ENCODE measurements at regions not wholly inside any gene's neighbourhood (a gene's known extent, or its start where the extent isn't known, plus 50 kb on each side); places are given as distances from the start of the nearest gene placed in this dataset.

- intact Hi-C loops (cut with DNase I, micrococcal nuclease), result no loop called here
- Mint-ChIP-seq H3K9me3 (no peaks in the 10 kb centered on the region), H3K27me3 (no peaks in the 10 kb centered on the region), H3K27ac (no peak overlapping the region), H3K4me1 (ENCODE audit: low read depth) (no peaks in the 10 kb centered on the region), H3K4me3 (no peak overlapping the region), H3K36me3 (ENCODE audit: low read depth) (no peaks in the 10 kb centered on the region)
- ChIA-PET POLR2A (no interaction called here), CTCF (no interaction called here)
- Histone ChIP-seq H3K9me3 (ENCODE audit: control insufficient read depth in 1 of 2, insufficient read depth in 1 of 2, low read length in 2 of 2) (no peaks in the 10 kb centered on the region), H3K27me3 (ENCODE audit: control insufficient read depth in 1 of 2, insufficient read depth in 2 of 2, low read length in 2 of 2) (no peaks in the 10 kb centered on the region), H3K36me3 (ENCODE audit: insufficient read depth, low read length) (no peaks in the 10 kb centered on the region), H3K4me1 (ENCODE audit: insufficient read depth, low read length) (no peaks in the 10 kb centered on the region), H3K27ac (ENCODE audit: low read depth in 1 of 2, low read length in 2 of 2) (no peak overlapping the region), H3K4me3 (ENCODE audit: low read length) (no peak overlapping the region)
- DNase-seq (no peak), ATAC-seq (ENCODE audit: poor library complexity) (no peak)
- TF ChIP-seq, protein P1, sequence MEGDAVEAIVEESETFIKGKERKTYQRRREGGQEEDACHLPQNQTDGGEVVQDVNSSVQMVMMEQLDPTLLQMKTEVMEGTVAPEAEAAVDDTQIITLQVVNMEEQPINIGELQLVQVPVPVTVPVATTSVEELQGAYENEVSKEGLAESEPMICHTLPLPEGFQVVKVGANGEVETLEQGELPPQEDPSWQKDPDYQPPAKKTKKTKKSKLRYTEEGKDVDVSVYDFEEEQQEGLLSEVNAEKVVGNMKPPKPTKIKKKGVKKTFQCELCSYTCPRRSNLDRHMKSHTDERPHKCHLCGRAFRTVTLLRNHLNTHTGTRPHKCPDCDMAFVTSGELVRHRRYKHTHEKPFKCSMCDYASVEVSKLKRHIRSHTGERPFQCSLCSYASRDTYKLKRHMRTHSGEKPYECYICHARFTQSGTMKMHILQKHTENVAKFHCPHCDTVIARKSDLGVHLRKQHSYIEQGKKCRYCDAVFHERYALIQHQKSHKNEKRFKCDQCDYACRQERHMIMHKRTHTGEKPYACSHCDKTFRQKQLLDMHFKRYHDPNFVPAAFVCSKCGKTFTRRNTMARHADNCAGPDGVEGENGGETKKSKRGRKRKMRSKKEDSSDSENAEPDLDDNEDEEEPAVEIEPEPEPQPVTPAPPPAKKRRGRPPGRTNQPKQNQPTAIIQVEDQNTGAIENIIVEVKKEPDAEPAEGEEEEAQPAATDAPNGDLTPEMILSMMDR (IDR thresholded peaks at IDR 0.05), result no peak
Measured at GRCh38 chr1:242800521-242800920, 276.0 kb upstream of the PLD5 start.

- Mint-ChIP-seq H3K27ac (no peak overlapping the region), H3K4me1 (ENCODE audit: low read depth) (no peaks in the 10 kb centered on the region), H3K36me3 (ENCODE audit: low read depth) (no peaks in the 10 kb centered on the region), H3K4me3 (no peak overlapping the region), H3K9me3 (no peaks in the 10 kb centered on the region), H3K27me3 (no peaks in the 10 kb centered on the region)
- no peaks in the 10 kb centered on the region for H3K4me1 ChIP-seq (ENCODE audit: insufficient read depth, low read length)
- ChIA-PET CTCF (no interaction called here), POLR2A (no interaction called here)
- H3K27me3 ChIP-seq (ENCODE audit: control insufficient read depth in 1 of 2, insufficient read depth in 2 of 2, low read length in 2 of 2), result no peaks in the 10 kb centered on the region
- intact Hi-C loops (cut with DNase I, micrococcal nuclease), result no loop called here
- no peak overlapping the region for H3K4me3 ChIP-seq (ENCODE audit: low read length)
- TF ChIP-seq, protein P1 (IDR thresholded peaks at IDR 0.05), result no peak
- DNase-seq (no peak), ATAC-seq (ENCODE audit: poor library complexity) (no peak)
- no peak overlapping the region for H3K27ac ChIP-seq (ENCODE audit: low read depth in 1 of 2, low read length in 2 of 2)
- H3K36me3 ChIP-seq (ENCODE audit: insufficient read depth, low read length), result no peaks in the 10 kb centered on the region
- no peaks in the 10 kb centered on the region for H3K9me3 ChIP-seq (ENCODE audit: control insufficient read depth in 1 of 2, insufficient read depth in 1 of 2, low read length in 2 of 2)
Measured at GRCh38 chr1:242797856-242798255, 273.4 kb upstream of the PLD5 start.

DNA sequence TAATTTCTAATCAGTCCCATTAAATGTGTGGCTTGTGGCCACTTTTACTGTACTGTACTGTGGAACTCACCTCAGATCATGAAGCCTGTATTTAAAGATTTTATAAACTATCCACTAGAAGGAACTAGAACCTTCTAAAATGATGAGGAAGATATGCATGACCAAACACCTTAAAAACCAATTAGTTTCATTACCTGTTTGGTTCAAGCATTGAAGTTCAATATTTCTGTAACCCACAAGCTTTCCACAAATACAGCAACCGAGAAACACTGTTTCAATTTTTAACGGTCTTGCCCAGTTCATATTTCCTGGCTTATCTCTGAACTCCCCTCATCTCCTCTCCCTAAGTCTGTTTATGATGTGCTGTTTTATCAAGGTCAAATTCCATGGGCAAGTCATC, 264.3 kb upstream of the PLD5 start:
- POLR2A ChIA-PET, result no interaction called here
- no peak overlapping the region for H3K27ac ChIP-seq (ENCODE audit: low read depth in 1 of 2, low read length in 2 of 2)
- no peaks in the 10 kb centered on the region for H3K36me3 Mint-ChIP-seq (ENCODE audit: low read depth)
- TF ChIP-seq, protein P1 (IDR thresholded peaks at IDR 0.05), result no peak
- no peak overlapping the region for H3K4me3 ChIP-seq (ENCODE audit: low read length)
- H3K9me3 Mint-ChIP-seq, result peaks cover 3% of the 10 kb centered on the region
- intact Hi-C loops (cut with DNase I, micrococcal nuclease), result no loop called here
- ATAC-seq (ENCODE audit: poor library complexity) (no peak), DNase-seq (no peak)
- no peaks in the 10 kb centered on the region for H3K4me1 Mint-ChIP-seq (ENCODE audit: low read depth)
- no peak overlapping the region for H3K27ac Mint-ChIP-seq
- no peak overlapping the region for H3K4me3 Mint-ChIP-seq
- no peaks in the 10 kb centered on the region for H3K4me1 ChIP-seq (ENCODE audit: insufficient read depth, low read length)
- H3K27me3 ChIP-seq (ENCODE audit: control insufficient read depth in 1 of 2, insufficient read depth in 2 of 2, low read length in 2 of 2), result no peaks in the 10 kb centered on the region
- CTCF ChIA-PET, result no interaction called here
- peaks cover 0 to 3% of the 10 kb centered on the region in 2 experiments for H3K9me3 ChIP-seq (ENCODE audit: control insufficient read depth in 1 of 2, insufficient read depth in 1 of 2, low read length in 2 of 2)
- peaks cover 9% of the 10 kb centered on the region for H3K27me3 Mint-ChIP-seq
- H3K36me3 ChIP-seq (ENCODE audit: insufficient read depth, low read length), result no peaks in the 10 kb centered on the region

Data from CD4-positive, alpha-beta T cell (primary cell).